A549 (cell line): ENCODE measurements at regions not wholly inside any gene's neighbourhood (a gene's known extent, or its start where the extent isn't known, plus 50 kb on each side); places are given as distances from the start of the nearest gene placed in this dataset.

Source experiments
- ATAC-seq, 2 experiments: fragments of 200-7000 bp in 1 of 2; fragments of >200 bp in 1 of 2; cut with Nextera tagmentation in 1 of 2; cut with Tn5 transposase in 1 of 2; 3 replicates each; pipeline versions ENCODE4 v1.8.0 to v1.9.1; 2018 to 2020; ENCODE audit warnings: mild to moderate bottlenecking in 1 of 2, moderate library complexity in 1 of 2
- CTCF ChIA-PET: fragments of 300-600 bp; sonication (Branson Sonifier 250); formaldehyde crosslinking; extraction: SDS; loops from one replicate; lab custom pipeline; 2021; ENCODE audit warnings: antibody characterized with exemption, inconsistent platforms; lab: Yijun Ruan, JAX
- POLR2A ChIA-PET: fragments of 350-600 bp; formaldehyde crosslinking; extraction: SDS; loops from one replicate; lab custom pipeline; 2021; ENCODE audit warnings: antibody characterized with exemption, inconsistent platforms; lab: Yijun Ruan, JAX
- DNase-seq, 2 experiments: peaks; one replicate each; pipeline versions ENCODE4 v3.0.0 to v3.0.0-alpha.2; 2011 to 2016; ENCODE audit warnings: low read depth in 1 of 2, low spot score in 1 of 2
- FAIRE-seq: peaks from 2 replicates; lab custom pipeline; 2011; peaks lifted over from hg19 to GRCh38; lab: Jason Lieb, UNC
- H3K27ac ChIP-seq, 2 experiments: fragments of >200 bp; sonication (Bioruptor Twin); formaldehyde crosslinking; 3 replicates each; pipeline ENCODE4 v1.5.1; 2016 to 2017
- H3K4me1 ChIP-seq: fragments of >200 bp; sonication (Bioruptor Twin); formaldehyde crosslinking; 3 replicates; pipeline ENCODE4 v1.6.1; 2016
- H3K4me2 ChIP-seq: fragments of >200 bp; sonication (Bioruptor Twin); formaldehyde crosslinking; 3 replicates; pipeline ENCODE4 v1.6.1; 2016
- H3K4me3 ChIP-seq: fragments of >200 bp; sonication (Bioruptor Twin); formaldehyde crosslinking; 3 replicates; pipeline ENCODE4 v1.5.1; 2016
- H3K9me3 ChIP-seq: fragments of >200 bp; sonication (Bioruptor Twin); formaldehyde crosslinking; 3 replicates; pipeline ENCODE4 v1.6.1; 2016
- CBX2 ChIP-seq: fragments of 200-600 bp; sonication (generic); IDR thresholded peaks from 2 replicates; pipeline ENCODE4 v1.6.1; 2016; ENCODE audit warnings: low read depth, mild to moderate bottlenecking, borderline replicate concordance
- CHD4 ChIP-seq: fragments of 200-600 bp; sonication (generic); IDR thresholded peaks from 2 replicates; pipeline ENCODE4 v1.6.1; 2016; ENCODE audit warnings: antibody characterized with exemption, mild to moderate bottlenecking, borderline replicate concordance
- EP300 ChIP-seq, 2 experiments: fragments of >200 bp; sonication (Bioruptor Twin); formaldehyde crosslinking; IDR thresholded peaks; 2 replicates in 1 of 2; 3 replicates in 1 of 2; pipeline ENCODE4 v1.6.1; 2016 to 2017
- FOSL2 ChIP-seq, 2 experiments: fragments of 450-650 bp in 1 of 2; fragments of >200 bp in 1 of 2; sonication (Bioruptor Twin) in 1 of 2; formaldehyde crosslinking; IDR thresholded peaks; 2 replicates each; pipeline versions ENCODE4 v1.5.0 to v1.6.1; 2016 to 2020; ENCODE audit warnings: mild to moderate bottlenecking in 1 of 2, moderate library complexity in 1 of 2
- GATA3 ChIP-seq: IDR thresholded peaks from 2 replicates; pipeline ENCODE4 v1.6.1; 2012; ENCODE audit warnings: borderline replicate concordance
- HDAC2 ChIP-seq: fragments of 200-600 bp; sonication (generic); IDR thresholded peaks from 2 replicates; pipeline ENCODE4 v1.6.1; 2016
- HOXB13 ChIP-seq: fragments of 250-450 bp; sonication (Bioruptor Pico); IDR thresholded peaks from 2 replicates; pipeline ENCODE4 v1.5.0; 2020; ENCODE audit warnings: low read depth, mild to moderate bottlenecking, moderate library complexity
- JUN ChIP-seq, 2 experiments: fragments of >200 bp; sonication (Bioruptor Twin); formaldehyde crosslinking; IDR thresholded peaks; 2 replicates in 1 of 2; 3 replicates in 1 of 2; pipeline ENCODE4 v1.6.1; 2016 to 2017
- KDM1A ChIP-seq: fragments of 200-600 bp; sonication (generic); IDR thresholded peaks from 2 replicates; pipeline ENCODE4 v1.6.1; 2016; ENCODE audit warnings: low read depth, mild to moderate bottlenecking
- KDM5A ChIP-seq: fragments of 200-600 bp; sonication (generic); IDR thresholded peaks from 2 replicates; pipeline ENCODE4 v1.6.1; 2016; ENCODE audit warnings: antibody characterized with exemption, mild to moderate bottlenecking
- MAFK ChIP-seq: fragments of 450-650 bp; IDR thresholded peaks from 2 replicates; pipeline ENCODE4 v1.6.1; 2014; ENCODE audit not compliant: partially characterized antibody
- MYC ChIP-seq: IDR thresholded peaks from 2 replicates; pipeline ENCODE4 v1.6.1; 2012; ENCODE audit warnings: mild to moderate bottlenecking, inconsistent platforms, low read length, improper control_type of control experiment, borderline replicate concordance
- NPAS2 ChIP-seq: fragments of 250-450 bp; sonication (Bioruptor Pico); IDR thresholded peaks from 2 replicates; pipeline ENCODE4 v1.8.0; 2022; ENCODE audit warnings: mild to moderate bottlenecking, moderate library complexity, borderline replicate concordance
- NR3C1 ChIP-seq: fragments of >200 bp; sonication (Bioruptor Twin); formaldehyde crosslinking; IDR thresholded peaks from 3 replicates; pipeline ENCODE4 v1.6.1; 2017
- PBX3 ChIP-seq: IDR thresholded peaks from 2 replicates; pipeline ENCODE4 v1.6.1; 2012
- POLR2A ChIP-seq: IDR thresholded peaks from 2 replicates; pipeline ENCODE4 v1.6.1; 2012; ENCODE audit warnings: mild to moderate bottlenecking, low read length
- SMC3 ChIP-seq: fragments of >200 bp; sonication (Bioruptor Twin); formaldehyde crosslinking; IDR thresholded peaks from 3 replicates; pipeline ENCODE4 v1.6.1; 2018; ENCODE audit warnings: inconsistent platforms
- TFCP2L1 ChIP-seq: fragments of 250-450 bp; sonication (Bioruptor Pico); IDR thresholded peaks from 2 replicates; pipeline ENCODE4 v1.5.0; 2021; ENCODE audit warnings: mild to moderate bottlenecking
- ZFP36 ChIP-seq: fragments of 450-650 bp; IDR thresholded peaks from 2 replicates; pipeline ENCODE4 v1.6.1; 2014; ENCODE audit warnings: borderline replicate concordance; ENCODE audit not compliant: partially characterized antibody
- ZNF302 ChIP-seq: fragments of 250-450 bp; sonication (Bioruptor Pico); IDR thresholded peaks from 2 replicates; pipeline ENCODE4 v1.9.0; 2021; ENCODE audit warnings: inconsistent platforms, mild to moderate bottlenecking, moderate library complexity
- ZSCAN20 ChIP-seq: fragments of 250-450 bp; sonication (Bioruptor Pico); IDR thresholded peaks from 2 replicates; pipeline ENCODE4 v1.8.0; 2022; ENCODE audit warnings: mild to moderate bottlenecking, moderate library complexity
- WGBS: methylation state at CpG from one replicate; pipeline ENCODE4 v1.1.6; 2017; ENCODE audit errors: missing lambda C conversion rate; 5-methylcytosine and 5-hydroxymethylcytosine counted together
- TF ChIP-seq, protein P1 (sequence below): fragments of 200-600 bp; sonication (generic); IDR thresholded peaks from 2 replicates; pipeline ENCODE4 v1.6.1; 2016; ENCODE audit warnings: antibody characterized with exemption, mild to moderate bottlenecking, moderate library complexity
- TF ChIP-seq, protein P2 (sequence below): fragments of 150-350 bp; IDR thresholded peaks from 2 replicates; pipeline ENCODE4 v1.6.1; 2014; ENCODE audit warnings: low read depth, mild to moderate bottlenecking, low read length
- TF ChIP-seq, protein P3 (sequence below): fragments of >200 bp; sonication (Bioruptor Twin); formaldehyde crosslinking; IDR thresholded peaks from 2 replicates; pipeline ENCODE4 v1.6.1; 2016
- TF ChIP-seq, protein P4 (sequence below): fragments of >200 bp; sonication (Bioruptor Twin); formaldehyde crosslinking; IDR thresholded peaks from 3 replicates; pipeline ENCODE4 v1.6.1; 2016

DNA sequence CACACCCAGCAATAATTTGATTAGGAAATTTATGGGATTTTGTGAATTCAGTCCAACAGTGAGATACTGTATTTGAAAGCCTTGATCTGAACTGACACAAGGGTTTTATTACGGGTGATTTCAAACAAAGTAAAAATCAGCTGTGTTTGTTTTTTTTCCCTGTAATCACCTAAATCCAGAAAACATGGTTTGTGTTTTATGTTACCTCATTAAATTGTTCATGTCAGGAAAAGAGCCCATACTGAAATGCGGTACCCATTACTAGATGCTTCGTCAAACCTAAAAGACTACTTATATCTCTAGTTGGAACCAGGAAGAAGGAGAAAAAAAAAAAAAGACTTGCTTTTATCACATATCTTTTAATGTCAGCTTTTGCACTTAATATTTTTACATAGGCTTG, 811.9 kb upstream of the RGS18 start:
- POLR2A ChIA-PET, result no interaction called here
- DNase-seq (no peak), FAIRE-seq (no peak)
- Histone ChIP-seq H3K9me3 (no peaks in the 10 kb centered on the region), H3K4me3 (no peak overlapping the region), H3K27ac (no peak overlapping the region), H3K4me1 (no peaks in the 10 kb centered on the region)
- TF ChIP-seq HOXB13 (CRISPR knock-in tag) (no peak), HDAC2 (no peak), SMC3 (no peak), FOSL2 (IDR thresholded peaks at IDR 0.05) (no peak), FOSL2 (CRISPR knock-in tag; IDR thresholded peaks at IDR 0.05) (no peak), MYC (no peak)
- TF ChIP-seq, protein P1, sequence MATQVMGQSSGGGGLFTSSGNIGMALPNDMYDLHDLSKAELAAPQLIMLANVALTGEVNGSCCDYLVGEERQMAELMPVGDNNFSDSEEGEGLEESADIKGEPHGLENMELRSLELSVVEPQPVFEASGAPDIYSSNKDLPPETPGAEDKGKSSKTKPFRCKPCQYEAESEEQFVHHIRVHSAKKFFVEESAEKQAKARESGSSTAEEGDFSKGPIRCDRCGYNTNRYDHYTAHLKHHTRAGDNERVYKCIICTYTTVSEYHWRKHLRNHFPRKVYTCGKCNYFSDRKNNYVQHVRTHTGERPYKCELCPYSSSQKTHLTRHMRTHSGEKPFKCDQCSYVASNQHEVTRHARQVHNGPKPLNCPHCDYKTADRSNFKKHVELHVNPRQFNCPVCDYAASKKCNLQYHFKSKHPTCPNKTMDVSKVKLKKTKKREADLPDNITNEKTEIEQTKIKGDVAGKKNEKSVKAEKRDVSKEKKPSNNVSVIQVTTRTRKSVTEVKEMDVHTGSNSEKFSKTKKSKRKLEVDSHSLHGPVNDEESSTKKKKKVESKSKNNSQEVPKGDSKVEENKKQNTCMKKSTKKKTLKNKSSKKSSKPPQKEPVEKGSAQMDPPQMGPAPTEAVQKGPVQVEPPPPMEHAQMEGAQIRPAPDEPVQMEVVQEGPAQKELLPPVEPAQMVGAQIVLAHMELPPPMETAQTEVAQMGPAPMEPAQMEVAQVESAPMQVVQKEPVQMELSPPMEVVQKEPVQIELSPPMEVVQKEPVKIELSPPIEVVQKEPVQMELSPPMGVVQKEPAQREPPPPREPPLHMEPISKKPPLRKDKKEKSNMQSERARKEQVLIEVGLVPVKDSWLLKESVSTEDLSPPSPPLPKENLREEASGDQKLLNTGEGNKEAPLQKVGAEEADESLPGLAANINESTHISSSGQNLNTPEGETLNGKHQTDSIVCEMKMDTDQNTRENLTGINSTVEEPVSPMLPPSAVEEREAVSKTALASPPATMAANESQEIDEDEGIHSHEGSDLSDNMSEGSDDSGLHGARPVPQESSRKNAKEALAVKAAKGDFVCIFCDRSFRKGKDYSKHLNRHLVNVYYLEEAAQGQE, result no peak
- TF ChIP-seq, all 56 proteins: peak for 0
- no peak overlapping the region for H3K4me2 ChIP-seq
- WGBS, result 85% methylated on average over 3 of the region's 3 CpGs
- CTCF ChIA-PET, result no interaction called here
- no peak for ATAC-seq

DNA sequence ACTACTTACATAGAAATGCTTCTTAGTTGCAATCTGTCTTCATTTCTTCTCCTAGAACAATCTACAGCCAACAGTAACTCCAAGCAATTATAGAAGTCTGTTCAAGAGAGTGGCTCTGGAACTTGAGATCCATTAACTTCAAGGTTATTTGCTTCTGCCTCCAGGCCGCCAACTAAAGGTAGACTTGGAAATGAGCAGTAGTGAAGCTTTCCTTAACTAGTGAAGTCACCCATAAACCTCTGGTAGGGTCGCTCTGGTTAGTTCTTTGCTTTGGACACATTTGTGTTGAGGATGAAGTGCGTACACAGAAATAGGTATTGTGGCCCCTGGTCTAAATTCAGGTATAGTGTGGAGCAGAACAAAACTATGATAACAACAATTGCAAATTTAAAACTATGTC, 809.9 kb upstream of the RGS18 start:
- CTCF ChIA-PET, result no interaction called here
- WGBS, result 54% methylated on average over 3 of the region's 3 CpGs
- H3K27ac ChIP-seq, result no peak overlapping the region
- no peak for ATAC-seq
- POLR2A ChIA-PET, result no interaction called here
- DNase-seq, result no peak
- H3K4me1 ChIP-seq, result no peaks in the 10 kb centered on the region
- TF ChIP-seq CBX2, result no peak
- no peak for TF ChIP-seq PBX3
- no peak for TF ChIP-seq FOSL2 (IDR thresholded peaks at IDR 0.05)
- TF ChIP-seq FOSL2 (CRISPR knock-in tag; IDR thresholded peaks at IDR 0.05), result no peak
- no peak for TF ChIP-seq GATA3
- TF ChIP-seq, protein P2, sequence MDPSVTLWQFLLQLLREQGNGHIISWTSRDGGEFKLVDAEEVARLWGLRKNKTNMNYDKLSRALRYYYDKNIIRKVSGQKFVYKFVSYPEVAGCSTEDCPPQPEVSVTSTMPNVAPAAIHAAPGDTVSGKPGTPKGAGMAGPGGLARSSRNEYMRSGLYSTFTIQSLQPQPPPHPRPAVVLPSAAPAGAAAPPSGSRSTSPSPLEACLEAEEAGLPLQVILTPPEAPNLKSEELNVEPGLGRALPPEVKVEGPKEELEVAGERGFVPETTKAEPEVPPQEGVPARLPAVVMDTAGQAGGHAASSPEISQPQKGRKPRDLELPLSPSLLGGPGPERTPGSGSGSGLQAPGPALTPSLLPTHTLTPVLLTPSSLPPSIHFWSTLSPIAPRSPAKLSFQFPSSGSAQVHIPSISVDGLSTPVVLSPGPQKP, result no peak
- no peak for TF ChIP-seq JUN (IDR thresholded peaks at IDR 0.05)
- no peak for TF ChIP-seq KDM1A
- TF ChIP-seq CHD4, result no peak
- TF ChIP-seq, protein P3, sequence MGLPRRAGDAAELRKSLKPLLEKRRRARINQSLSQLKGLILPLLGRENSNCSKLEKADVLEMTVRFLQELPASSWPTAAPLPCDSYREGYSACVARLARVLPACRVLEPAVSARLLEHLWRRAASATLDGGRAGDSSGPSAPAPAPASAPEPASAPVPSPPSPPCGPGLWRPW, result no peak
- TF ChIP-seq NPAS2 (CRISPR knock-in tag), result no peak
- TF ChIP-seq NR3C1, result no peak
- no peak for TF ChIP-seq ZFP36
- no peak for TF ChIP-seq ZSCAN20 (CRISPR knock-in tag)
- TF ChIP-seq, all 56 proteins: peak for 0
- FAIRE-seq, result no peak
- Histone ChIP-seq H3K4me2 (no peak overlapping the region), H3K9me3 (no peaks in the 10 kb centered on the region), H3K4me3 (no peak overlapping the region)

- Histone ChIP-seq H3K4me2 (no peak overlapping the region), H3K4me3 (no peak overlapping the region), H3K27ac (no peak overlapping the region), H3K9me3 (no peaks in the 10 kb centered on the region), H3K4me1 (no peaks in the 10 kb centered on the region)
- ATAC-seq (no peak), DNase-seq (no peak), FAIRE-seq (no peak)
- CTCF ChIA-PET, result no interaction called here
- POLR2A ChIA-PET, result interaction anchor here (0.7 kb wide), 1 partner anchor 274 kb away, joined by 3 read pairs; no protein-coding TSS in a partner anchor
- 0% methylated on average over 1 of the region's 1 CpG for WGBS
- TF ChIP-seq ZNF302 (no peak), EP300 (IDR thresholded peaks at IDR 0.05) (no peak), TFCP2L1 (CRISPR knock-in tag) (no peak), NR3C1 (no peak), KDM5A (no peak), MAFK (no peak), CHD4 (no peak), SMC3 (no peak), POLR2A (no peak)
- TF ChIP-seq, protein P2, result no peak
- TF ChIP-seq, protein P3, result no peak
- TF ChIP-seq, protein P4, sequence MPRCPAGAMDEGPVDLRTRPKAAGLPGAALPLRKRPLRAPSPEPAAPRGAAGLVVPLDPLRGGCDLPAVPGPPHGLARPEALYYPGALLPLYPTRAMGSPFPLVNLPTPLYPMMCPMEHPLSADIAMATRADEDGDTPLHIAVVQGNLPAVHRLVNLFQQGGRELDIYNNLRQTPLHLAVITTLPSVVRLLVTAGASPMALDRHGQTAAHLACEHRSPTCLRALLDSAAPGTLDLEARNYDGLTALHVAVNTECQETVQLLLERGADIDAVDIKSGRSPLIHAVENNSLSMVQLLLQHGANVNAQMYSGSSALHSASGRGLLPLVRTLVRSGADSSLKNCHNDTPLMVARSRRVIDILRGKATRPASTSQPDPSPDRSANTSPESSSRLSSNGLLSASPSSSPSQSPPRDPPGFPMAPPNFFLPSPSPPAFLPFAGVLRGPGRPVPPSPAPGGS, result no peak
These were observed 807.3 kb upstream of the RGS18 start for GRCh38 chr1:191350938-191351337.
